ENCODE measurements at regions not wholly inside any gene's neighbourhood (a gene's known extent, or its start where the extent isn't known, plus 50 kb on each side); places are given as distances from the start of the nearest gene placed in this dataset.

GRCh38 chr11:130703489-130704190 lies 212.6 kb downstream of the SNX19 start:
- TF ChIP-seq CTCF (IDR thresholded peaks at IDR 0.05) (no peak), POLR2A (IDR thresholded peaks at IDR 0.05) (no peak)
